Hematopoietic multipotent progenitor cell treated with erythropoietin and hydrocortisone succinate and interleukin-3 and kit ligand, for 6 days (in vitro differentiated cells): ENCODE measurements at regions not wholly inside any gene's neighbourhood (a gene's known extent, or its start where the extent isn't known, plus 50 kb on each side); places are given as distances from the start of the nearest gene placed in this dataset.
A peak's percentile ranks its signal among the peaks of the same experiment; 100 is the strongest.
"Not testable (repeated sequence)": the region's sequence is repeated elsewhere in the genome, so short reads cannot be mapped to it uniquely, and the experiment has no call there.

Source experiments
- DNase-seq: peaks from one replicate; pipeline ENCODE4 v3.0.0-alpha.2; 2015

DNA sequence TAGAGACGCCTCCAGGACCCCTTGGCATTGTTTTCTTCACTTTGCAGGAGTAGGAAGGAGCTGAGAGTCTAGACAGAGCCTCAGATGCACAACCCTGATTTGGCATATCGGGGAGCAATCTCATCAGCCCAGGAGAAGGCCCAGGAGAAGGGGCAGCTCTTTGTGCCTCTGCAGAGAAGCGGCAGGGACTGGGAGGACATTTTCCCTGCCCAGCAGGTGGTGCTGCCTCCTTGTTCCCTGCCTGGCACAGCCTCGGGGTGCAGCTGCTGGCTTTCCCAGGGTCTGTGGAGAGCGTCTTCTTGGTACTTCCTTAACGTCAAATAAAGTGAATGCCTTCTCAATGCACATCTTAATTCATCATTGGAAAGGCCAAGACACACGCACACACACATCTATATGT lies 419.5 kb downstream of the TMEM121 start:
- DNase-seq: peak; percentile 66

DNA sequence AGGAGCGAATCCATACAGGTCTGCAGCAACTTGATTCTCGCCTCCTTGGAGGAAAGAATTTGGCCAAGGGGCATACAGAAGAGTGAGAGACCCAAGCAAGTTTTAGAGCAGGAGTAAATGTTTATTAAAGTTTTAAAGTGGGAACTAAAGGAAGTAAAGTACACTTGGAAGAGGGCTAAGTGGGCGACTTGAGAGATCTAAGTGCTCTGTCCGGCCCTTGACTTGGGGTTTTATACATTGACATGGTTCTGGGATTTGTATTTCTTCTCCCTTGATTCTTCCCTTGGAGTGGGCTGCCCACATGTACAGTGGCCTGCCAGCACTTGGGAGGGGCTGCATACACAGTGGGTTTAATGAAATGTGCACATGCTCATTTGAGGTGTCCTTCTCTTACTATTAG lies 421.2 kb downstream of the TMEM121 start:
- no peak for DNase-seq

DNA sequence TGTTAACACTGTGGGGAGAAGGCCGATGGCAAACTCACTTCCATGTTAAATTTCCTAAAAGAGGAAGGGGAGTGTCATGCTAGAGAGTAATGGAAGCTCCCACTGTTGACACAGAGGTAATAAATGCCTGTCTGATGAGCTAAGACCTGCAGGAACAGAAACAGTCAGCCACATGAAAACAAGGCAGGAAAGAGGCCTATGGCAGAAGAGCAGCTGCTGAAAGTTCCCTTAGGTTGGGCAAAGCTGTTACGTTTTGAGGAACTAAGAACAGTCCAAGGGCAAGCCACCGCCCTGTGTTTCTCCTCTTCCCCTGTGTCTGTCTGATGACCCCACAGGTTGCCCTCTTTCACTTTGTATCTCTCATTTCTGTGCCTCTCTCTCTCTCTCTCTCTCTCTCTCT lies 422.6 kb downstream of the TMEM121 start:
- DNase-seq: peak; percentile 43

DNA sequence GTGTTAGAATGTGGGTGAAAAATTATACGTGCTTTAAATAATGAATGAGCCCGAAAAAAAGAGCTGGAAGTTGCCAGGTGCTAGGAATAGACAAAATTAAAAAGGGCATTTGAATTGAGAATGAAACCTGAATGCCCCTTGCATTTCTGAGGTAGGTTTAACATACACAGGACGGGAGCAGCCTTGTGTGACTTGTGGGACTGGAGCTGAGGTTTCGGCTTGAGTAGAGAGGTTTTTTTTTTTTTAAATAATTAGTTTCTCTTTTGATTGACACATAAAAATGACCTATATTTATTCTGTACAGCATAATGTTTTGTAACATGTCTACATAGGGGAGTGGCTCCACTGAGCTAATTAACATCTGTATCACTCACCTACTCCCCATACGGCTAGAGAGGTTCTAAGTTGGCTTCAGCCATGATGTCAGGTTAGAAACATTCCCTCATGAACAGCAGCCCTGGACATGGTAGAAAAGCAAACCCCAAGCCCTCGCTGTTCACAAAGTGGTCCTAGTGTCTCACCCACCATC lies 424.0 kb downstream of the TMEM121 start:
- DNase-seq: not testable (repeated sequence)

DNA sequence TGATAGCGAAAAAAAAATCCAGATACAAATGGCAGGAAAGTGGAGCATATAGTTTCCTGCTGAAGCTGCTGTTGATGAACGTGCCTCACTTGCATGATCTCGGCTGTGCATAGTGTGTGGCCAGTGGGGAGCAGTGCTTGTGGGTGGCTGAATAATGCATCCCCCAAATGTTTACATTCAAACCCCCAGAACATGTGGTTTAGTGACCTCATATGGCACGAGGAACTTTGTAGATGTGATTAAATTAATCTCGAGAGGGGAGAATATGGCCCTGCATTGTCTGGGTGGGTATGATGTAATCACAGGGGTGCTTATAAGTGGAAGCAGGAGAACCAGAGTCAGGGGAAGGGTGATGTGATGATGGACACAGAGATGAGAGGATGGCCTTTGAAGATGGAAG lies 425.0 kb downstream of the TMEM121 start:
- DNase-seq: no peak

DNA sequence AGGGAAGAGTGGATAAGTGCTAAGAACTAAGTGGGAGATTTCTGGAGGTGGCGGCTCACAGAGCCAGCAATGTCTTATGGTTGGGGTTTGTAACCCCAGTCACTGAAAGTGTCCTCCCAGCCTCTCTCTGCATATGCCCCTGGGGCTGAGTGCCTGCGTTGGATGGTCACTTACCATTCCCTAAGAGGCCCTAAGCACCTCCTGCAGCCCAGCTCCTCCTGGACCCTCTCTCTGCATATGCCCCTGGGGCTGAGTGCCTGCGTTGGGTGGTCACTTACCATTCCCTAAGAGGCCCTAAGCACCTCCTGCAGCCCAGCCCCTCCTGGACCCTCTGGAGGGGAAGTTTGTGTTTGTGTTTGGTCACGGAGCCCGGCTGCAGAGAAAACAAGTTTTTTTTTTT lies 425.8 kb downstream of the TMEM121 start:
- no peak for DNase-seq

DNA sequence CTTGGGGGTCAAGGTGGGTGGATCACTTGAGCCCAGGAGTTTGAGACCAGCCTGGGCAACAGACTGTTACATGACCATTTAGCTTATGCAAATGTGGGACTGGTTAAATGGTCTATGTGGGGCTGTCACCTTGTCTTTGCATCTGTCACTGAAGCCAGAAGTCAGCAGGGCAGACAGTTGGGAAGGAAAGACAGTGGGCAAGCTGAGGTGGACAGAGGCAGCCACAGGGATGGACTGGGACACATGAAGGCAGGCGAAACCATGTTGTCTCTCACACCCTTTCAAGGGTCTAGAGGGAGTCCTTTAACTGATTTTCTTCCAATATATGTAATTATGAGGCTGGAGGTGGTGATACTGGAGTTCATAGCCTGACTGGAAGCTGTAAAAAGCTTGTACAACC lies 426.4 kb downstream of the TMEM121 start:
- no peak for DNase-seq

DNA sequence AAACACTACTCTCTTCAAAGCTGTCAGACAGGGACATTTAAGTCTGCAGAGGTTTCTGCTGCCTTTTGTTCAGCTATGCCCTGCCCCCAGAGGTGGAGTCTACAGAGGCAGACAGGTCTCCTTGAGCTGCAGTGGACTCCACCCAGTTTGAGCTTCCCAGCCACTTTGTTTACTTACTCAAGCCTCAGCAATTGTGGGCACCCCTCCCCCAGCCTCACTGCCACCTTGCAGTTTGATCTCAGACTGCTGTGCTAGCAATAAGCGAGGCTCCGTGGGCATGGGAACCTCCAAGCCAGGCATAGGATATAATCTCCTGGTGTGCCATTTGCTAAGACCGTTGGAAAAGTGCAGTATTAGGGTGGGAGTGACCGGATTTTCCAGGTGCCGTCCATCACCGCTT lies 435.2 kb downstream of the TMEM121 start:
- DNase-seq: not testable (repeated sequence)

DNA sequence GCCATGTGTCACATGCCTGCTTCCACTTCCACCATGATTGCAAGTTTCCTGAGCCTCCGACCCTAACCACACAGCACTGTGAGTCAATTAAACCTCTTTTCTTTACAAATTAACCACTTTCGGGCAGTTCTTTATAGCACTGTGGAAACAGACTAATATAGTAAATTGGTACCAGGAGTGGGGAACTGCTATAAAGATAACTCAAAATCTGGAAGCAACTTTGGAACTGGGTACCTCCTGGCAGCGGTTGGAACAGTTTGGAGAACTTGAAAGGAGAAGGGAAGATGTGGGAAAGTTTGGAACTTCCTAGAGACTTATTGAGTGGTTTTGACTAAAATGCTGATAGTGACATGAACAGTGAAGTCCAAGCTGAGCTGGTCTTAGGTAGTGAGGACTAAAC lies 436.1 kb downstream of the TMEM121 start:
- DNase-seq: no peak

DNA sequence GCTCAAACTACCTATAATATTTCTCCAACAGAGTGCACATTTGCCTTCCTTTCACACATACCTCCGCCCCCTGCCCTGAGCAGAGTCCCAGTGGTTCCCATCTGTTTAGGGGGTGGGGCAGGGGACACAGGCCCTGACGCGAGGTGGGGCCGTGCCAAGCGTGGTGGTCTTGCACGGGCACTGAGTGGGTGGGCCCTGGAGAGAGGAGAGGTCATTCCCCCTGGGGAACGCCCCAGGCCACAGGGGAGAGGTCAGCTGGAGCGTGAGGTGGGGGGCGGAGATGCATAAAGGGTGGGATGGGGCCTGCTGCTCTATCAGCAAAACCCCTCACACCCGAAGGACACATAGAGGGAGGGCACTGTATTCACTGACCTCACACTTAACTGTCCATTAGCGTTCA lies 441.9 kb downstream of the TMEM121 start:
- no peak for DNase-seq

DNA sequence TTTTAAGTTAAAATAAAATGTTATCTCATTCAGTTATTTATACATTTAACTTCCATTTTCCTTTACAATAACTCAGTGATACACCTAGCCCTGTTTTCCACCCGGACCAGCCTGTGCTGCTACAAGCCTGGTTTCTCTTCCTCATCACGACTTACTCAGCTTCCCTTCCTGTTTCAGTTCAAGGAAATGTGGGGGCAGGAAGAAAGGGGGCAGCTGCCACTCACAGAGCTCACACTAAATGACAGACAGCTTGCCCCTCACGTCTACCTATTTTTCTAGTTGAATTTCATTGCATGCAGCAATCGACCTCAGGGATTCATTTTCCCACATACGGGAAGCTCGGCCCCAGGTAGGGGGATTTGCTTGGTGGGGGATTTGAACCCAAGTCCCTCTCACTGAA lies 442.6 kb downstream of the TMEM121 start:
- DNase-seq: not testable (repeated sequence)

DNA sequence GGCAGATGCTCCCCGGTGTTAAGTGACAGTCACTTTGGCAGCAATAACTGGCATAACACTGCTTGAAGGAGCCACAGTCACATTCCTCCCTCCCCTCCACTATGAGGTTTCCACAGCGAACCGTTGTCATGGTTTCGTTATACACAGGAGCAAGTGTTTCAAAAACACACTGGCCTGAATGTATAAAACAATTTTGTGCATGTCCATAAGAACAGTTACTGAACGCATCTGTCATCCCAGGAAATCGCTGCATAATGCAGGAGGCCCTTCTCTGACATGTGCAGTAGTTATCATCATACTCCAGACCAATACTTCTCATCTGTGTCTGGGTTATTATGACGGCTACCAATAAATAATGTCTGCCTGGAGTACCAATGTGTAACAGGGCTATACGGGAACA lies 444.4 kb downstream of the TMEM121 start:
- not testable (repeated sequence) for DNase-seq

DNA sequence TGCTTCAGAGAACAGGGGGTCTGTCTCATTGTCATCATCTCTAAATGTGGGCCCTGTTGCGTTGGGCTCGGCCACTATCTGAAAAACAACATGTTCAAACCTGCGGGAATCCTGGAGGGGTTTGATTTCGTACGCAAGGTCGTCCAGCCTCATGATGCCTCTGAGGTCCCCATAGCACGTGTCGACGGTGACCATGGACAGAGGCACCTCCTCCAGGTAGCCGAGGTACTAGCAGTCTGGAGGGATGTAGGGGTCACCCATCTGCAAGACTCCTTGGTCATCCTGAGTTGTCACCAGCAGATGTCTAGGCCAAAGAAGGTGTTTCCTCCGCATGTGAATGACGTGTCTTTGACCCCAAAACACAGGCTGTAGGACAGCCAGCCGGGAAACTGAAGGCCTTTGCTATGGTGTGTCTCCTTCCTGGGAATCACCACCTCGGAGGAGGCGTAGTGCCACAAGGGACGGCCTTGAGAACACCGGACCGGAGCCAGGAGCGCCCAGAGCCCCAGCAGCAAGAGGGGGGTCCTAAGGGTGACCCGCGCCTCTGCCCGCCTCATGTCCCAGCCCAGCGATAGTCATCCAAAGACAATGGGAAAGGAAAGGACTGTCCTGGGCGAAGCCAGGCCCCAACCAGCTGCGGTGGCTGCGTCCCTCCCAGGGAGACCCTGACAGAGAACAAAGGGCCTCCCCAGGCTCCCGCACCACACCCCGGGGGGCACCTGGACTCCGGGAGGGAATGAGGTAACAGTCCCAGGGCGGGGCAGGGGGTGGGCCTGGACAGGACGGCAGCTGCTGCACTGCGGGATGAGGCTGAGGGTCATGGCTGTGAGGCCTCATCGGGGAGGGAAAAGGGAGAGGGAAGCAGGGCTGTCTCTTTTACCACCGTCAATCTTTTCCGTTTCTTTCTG lies 445.5 kb downstream of the TMEM121 start:
- no peak for DNase-seq

DNA sequence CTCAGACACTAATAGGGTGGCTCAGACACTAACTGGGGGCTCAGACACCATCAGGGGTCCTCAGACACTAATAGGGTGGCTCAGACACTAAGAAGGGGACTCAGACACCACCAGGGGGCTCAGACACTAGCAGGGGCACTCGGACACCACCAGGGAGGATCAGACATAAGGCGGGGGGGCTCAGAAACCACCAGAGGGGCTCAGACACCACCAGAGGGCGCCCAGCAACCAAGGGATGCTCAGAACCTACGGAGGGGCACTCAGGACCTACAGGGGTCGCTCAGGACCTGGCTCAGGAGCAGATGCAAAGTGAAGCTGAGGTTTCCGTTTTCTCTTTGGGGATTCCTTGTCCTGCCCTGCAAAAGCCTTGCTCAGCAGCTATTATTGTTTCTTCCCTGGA lies 448.5 kb downstream of the TMEM121 start:
- peak; percentile 84 for DNase-seq

DNA sequence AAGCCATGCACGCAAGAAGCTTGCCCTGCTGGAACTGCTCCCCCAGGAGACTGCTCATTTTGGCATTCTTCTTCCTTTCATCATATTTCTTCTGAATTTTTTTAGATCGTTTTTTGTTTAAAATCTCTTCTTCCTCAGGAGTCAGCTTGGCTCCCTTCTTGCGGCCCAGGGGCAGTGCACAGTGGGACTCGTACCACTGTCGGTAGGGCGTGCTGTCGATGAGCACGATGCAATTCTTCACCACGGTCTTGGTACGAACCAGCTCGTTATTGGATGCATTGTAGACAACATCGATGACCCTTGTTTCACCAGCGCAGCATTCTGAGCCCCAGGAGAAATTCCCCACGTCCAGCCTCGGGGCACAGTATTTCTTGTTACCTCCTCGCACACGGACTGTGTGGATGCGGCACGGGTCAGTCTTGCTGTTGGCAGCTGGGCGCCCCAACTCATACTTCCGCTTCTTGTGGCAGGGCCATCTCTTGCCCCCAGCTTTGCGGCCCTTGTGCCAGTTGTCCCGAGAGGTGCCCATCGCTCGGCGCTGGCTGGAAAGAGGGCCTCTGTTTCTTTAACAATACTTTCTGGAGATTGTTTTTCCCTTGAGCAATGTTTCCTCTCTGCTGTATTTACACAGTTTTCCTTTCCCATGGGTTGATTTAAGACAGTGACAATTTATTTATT lies 452.4 kb downstream of the TMEM121 start:
- DNase-seq: no peak

DNA sequence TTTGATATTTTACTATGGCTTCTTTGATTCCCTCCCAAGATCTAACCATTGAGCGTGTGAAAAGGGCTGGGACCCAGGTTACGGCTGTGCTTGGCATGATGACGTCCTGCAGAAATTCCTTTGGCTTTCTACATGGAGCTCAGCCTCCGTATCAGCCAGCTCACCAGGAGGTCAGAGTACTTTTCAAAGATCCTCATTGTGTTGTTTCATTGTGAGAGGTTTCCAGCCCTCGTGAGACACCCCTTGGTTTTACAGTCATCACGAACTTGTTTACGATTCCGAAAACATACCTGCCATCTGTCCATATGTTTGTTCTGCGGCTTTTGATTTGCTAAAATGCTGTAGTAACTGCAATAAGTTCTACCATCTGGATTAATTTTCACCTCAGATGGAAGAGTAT lies 453.1 kb downstream of the TMEM121 start:
- no peak for DNase-seq

DNA sequence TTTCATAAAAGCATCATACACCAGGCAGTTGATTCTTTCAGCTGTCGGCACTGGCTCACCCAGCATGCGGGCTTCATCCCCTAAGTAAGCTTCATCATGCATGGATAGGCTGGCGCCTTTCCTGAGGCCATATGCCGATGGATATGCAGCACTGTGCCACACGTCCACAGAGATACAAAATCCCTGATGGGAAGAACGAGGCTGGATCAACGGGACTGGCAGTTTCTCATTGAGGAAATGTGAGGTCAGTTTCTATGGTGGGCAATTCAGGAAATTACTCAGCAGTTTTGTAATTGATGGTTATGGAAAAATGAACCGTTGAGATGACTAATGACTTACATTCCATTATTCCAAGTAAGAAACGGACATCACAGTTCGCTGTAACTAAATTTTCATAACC lies 453.8 kb downstream of the TMEM121 start:
- peak; percentile 25 for DNase-seq

DNA sequence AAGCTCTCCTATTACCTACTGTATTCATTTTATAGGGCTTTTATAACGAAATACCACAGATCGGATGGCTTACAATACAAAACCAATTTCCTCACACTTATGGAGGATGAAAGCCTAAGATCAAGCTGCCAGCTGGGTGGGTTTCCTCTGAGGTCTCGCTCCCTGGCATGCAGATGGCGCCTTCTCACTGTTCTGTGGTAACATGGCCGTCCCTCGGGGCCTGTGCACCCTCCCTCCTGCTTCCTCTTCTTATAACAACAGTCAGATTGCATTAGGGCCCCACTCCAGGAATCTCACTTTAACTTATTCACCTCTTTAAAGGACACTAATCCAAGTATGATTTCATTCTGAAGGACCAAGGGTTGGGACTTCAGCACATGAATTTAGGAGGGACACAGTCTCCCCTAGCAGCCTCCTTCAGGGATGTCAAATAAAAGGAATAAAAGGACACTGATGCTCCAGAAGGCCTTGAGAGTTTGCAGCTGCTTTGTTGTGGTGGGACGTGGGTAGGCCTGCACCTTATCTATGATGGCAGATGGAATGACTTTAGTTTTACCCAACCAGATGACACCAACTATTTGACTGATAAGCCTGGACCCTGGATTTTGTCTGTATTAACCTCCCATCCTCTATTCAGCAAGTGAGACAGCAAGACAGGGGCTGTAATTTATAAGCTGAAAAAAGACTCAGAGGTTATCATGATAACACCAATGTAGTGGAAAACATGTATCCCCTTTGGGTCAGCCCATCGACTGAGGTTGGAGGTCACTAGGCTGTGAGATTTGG lies 455.3 kb downstream of the TMEM121 start:
- DNase-seq: peak; percentile 95

DNA sequence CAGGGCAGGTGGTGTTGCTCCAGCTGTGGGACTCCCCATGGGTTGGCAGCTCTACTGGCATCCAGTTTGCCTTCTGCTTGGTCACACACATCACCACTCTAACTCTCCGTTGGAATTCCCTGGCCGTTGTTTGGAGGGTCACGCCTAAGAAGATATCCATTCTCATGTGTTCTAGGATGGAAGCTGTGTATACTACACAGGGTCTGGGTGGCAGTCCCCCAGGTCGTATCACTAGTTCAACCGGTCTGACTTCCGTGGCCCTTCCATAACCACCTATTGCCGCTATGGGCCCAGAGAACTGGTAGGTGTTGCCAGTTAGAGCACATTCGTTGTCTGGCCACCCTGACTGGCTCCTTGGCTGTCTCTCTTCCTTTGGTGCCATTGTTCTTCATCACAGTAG lies 456.3 kb downstream of the TMEM121 start:
- DNase-seq: no peak

DNA sequence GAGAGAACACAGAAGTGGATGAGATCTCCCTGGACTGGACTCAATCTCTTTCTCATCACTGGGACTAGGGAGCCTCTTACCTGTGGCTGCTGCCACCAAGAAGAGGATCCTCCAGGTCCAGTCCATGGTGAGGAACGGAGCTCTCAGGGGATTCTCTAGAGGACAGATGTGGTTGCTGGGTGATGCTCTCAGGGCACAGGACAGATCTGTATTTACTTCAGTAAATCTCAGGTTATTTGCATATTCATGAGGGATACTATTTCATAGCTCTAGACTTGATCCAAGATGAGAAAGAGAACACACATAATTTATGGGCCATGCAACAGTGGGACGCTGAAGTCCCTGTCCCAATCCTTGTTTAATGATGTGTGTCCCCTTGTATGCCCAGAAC lies 460.5 kb downstream of the TMEM121 start:
- no peak for DNase-seq

DNA sequence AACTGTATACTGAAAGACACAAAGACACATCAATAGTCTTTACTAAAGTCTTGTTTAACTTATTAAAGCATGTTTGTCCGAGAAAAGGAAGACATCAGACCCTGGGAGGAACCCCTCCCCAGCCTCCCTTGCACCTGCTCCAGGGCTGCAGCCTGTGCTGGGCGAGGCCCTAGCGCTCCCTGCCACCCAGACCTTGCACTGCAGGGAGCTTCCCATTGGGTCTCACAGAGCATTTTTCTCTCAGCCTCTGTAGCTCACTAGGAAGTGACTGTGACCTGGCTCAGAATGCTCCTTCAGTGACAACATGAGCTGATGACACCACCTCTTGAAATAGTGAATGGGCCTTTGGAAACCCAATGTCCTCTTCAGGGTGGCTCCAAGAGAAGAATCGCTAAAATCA lies 461.2 kb downstream of the TMEM121 start:
- DNase-seq: no peak

DNA sequence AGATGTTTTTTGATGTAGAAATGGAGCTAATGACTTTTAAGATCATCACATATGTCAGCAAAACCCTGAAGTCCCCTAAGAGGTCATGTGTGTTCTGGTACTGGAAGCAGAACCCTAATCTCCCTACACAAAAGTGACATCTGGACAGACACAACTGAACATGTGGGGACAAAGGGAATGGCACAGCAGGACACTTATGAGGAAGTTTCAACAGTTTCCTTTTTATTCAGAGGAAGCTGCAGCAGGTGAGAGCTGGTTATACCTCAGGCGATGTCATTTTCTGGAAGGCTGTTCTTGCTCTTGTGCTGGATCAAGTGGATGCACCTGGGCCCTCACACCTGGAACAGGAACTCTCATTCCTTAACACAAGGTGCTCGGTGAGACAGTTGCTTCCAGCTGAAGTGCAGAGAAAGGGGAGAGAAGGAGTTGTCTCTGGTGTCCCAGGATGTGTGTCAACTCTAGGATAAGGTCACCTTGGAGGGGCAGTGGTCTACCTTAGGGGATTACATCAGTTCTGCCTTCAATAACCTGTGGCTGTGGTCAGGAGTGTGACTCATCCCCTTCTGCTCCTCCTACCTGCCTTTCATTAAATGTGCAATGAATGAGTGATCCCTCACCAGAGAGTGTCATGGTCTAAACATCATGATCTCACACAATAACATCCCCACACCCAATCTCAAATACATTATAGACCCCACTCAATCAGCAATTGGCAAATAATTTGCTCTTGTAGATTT lies 463.4 kb downstream of the TMEM121 start:
- DNase-seq: no peak

DNA sequence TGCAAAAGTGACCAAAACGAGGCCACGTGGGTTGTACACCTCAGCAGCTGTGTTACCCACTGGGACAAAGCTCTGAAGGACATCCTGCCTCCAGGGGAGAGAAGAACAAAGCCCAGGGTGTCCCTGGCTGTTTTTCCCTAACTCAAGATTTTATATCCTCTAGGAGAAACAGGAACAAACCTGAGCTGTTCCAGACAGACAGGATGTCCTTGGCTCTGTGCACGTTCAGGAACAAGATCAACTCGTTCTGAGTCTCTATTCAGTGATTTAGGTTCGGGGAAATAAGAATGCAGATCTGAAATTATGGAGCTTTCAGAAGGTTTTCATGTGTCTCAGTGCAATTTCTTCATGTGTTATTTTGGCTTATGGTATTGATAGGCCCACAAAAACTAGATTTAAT lies 465.3 kb downstream of the TMEM121 start:
- DNase-seq: not testable (repeated sequence)
